Mesendoderm (in vitro differentiated cells): ENCODE measurements at regions not wholly inside any gene's neighbourhood (a gene's known extent, or its start where the extent isn't known, plus 50 kb on each side); places are given as distances from the start of the nearest gene placed in this dataset.

Experiments used
- DNase-seq: peaks from one replicate; pipeline ENCODE4 v3.0.0; 2013
- H2AK5ac ChIP-seq: 2 replicates; pipeline ENCODE4 v1.6.1; 2013; ENCODE audit warnings: low read length, inconsistent platforms
- H2BK120ac ChIP-seq: 2 replicates; pipeline ENCODE4 v1.6.1; 2013; ENCODE audit warnings: low read depth, mild to moderate bottlenecking, low read length, moderate library complexity, mixed read lengths
- H2BK15ac ChIP-seq: replicated peaks from 2 replicates; pipeline ENCODE4 v1.6.1; 2013; ENCODE audit warnings: low read depth, mild to moderate bottlenecking, moderate library complexity
- H2BK5ac ChIP-seq: 2 replicates; pipeline ENCODE4 v1.6.1; 2013; ENCODE audit warnings: low read length, inconsistent platforms
- H3K18ac ChIP-seq: 2 replicates; pipeline ENCODE4 v1.6.1; 2013; ENCODE audit warnings: mild to moderate bottlenecking, low read length, mixed read lengths
- H3K23ac ChIP-seq: one replicate; pipeline ENCODE4 v1.6.1; 2013; ENCODE audit warnings: low read length
- H3K27ac ChIP-seq: 2 replicates; pipeline ENCODE4 v1.5.1; 2013; ENCODE audit warnings: low read depth, mild to moderate bottlenecking, inconsistent platforms, low read length, moderate library complexity
- H3K27me3 ChIP-seq: 2 replicates; pipeline ENCODE4 v1.6.1; 2013; ENCODE audit warnings: low read length, control low read depth, mild to moderate bottlenecking, inconsistent platforms; ENCODE audit not compliant: insufficient read depth, poor library complexity
- H3K36me3 ChIP-seq: 2 replicates; pipeline ENCODE4 v1.6.1; 2013; ENCODE audit warnings: low read length, inconsistent platforms; ENCODE audit not compliant: control insufficient read depth, insufficient read depth
- H3K4ac ChIP-seq: one replicate; pipeline ENCODE4 v1.6.1; 2013; ENCODE audit warnings: low read depth, mild to moderate bottlenecking, low read length, moderate library complexity
- H3K4me1 ChIP-seq: 2 replicates; pipeline ENCODE4 v1.6.1; 2013; ENCODE audit warnings: low read depth, low read length, inconsistent platforms; ENCODE audit not compliant: control insufficient read depth
- H3K4me2 ChIP-seq: 2 replicates; pipeline ENCODE4 v1.6.1; 2013; ENCODE audit warnings: low read length
- H3K4me3 ChIP-seq: 2 replicates; pipeline ENCODE4 v1.5.1; 2013; ENCODE audit warnings: mild to moderate bottlenecking, low read length
- H3K56ac ChIP-seq: one replicate; pipeline ENCODE4 v1.6.1; 2013; ENCODE audit warnings: low read length
- H3K79me1 ChIP-seq: 2 replicates; pipeline ENCODE4 v1.6.1; 2013; ENCODE audit warnings: low read length, inconsistent platforms
- H3K79me2 ChIP-seq: 2 replicates; pipeline ENCODE4 v1.6.1; 2013; ENCODE audit warnings: mild to moderate bottlenecking, low read length; ENCODE audit not compliant: control insufficient read depth, insufficient read depth
- H3K9ac ChIP-seq: 2 replicates; pipeline ENCODE4 v1.6.1; 2013; ENCODE audit warnings: low read length, inconsistent platforms
- H4K5ac ChIP-seq: one replicate; pipeline ENCODE4 v1.6.1; 2013; ENCODE audit warnings: low read length
- H4K8ac ChIP-seq: one replicate; pipeline ENCODE4 v1.6.1; 2013; ENCODE audit warnings: low read depth, mild to moderate bottlenecking, control low read depth, low read length, moderate library complexity
- WGBS: extraction: QIAGEN DNeasy Blood & Tissue Kit; methylation state at CpG from one replicate; pipeline ENCODE4 v1.1.7; 2013; ENCODE audit warnings: low lambda C conversion rate, missing lambda C conversion rate; ENCODE audit not compliant: insufficient coverage; ENCODE audit errors: extremely low coverage; 5-methylcytosine and 5-hydroxymethylcytosine counted together

- WGBS: no CpG with 5 or more reads among the region's 4 CpGs
- Histone ChIP-seq H3K23ac (no peak overlapping the region), H2BK120ac (no peak overlapping the region), H3K4me2 (no peak overlapping the region), H3K36me3 (no peaks in the 10 kb centered on the region), H2BK15ac (no peak overlapping the region), H3K4ac (no peak overlapping the region), H2BK5ac (no peak overlapping the region), H3K4me1 (no peaks in the 10 kb centered on the region), H3K56ac (no peak overlapping the region), H2AK5ac (no peak overlapping the region), H3K18ac (no peak overlapping the region), H3K27ac (no peak overlapping the region), H3K79me1 (no peaks in the 10 kb centered on the region), H3K9ac (no peak overlapping the region), H3K79me2 (no peaks in the 10 kb centered on the region), H3K4me3 (no peak overlapping the region), H4K5ac (no peak overlapping the region), H3K27me3 (no peaks in the 10 kb centered on the region), H4K8ac (no peak overlapping the region)
- no peak for DNase-seq
Observed at GRCh38 chr17:65449495-65449894, 112.0 kb downstream of the AXIN2 start.

DNA sequence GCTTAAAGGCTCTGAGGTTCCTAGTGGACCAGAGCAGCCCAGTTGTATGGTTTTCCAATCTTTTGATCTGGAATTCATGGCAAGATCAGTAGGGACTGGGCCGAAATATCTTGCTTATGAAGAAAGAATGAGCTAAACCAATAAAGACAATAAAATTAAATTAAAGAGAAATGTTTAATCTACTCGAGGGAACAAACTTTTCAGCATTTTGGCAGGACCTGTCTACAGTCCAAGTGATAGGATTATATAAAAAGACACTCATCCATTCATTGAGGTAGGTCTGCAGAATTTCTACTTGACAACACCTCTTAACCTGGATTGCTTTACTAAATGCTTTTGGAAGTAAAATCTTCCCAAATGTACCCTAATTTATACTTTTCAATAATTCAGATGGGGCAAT lies 113.6 kb downstream of the AXIN2 start:
- no peaks in the 10 kb centered on the region for H3K36me3 ChIP-seq
- no peak overlapping the region for H3K18ac ChIP-seq
- H2BK5ac ChIP-seq: no peak overlapping the region
- no peak overlapping the region for H3K4me3 ChIP-seq
- no peak overlapping the region for H2BK120ac ChIP-seq
- no peak overlapping the region for H2AK5ac ChIP-seq
- no peak for DNase-seq
- no peak overlapping the region for H4K8ac ChIP-seq
- no peak overlapping the region for H3K56ac ChIP-seq
- no peak overlapping the region for H4K5ac ChIP-seq
- no peaks in the 10 kb centered on the region for H3K79me1 ChIP-seq
- no peak overlapping the region for H2BK15ac ChIP-seq
- H3K23ac ChIP-seq: no peak overlapping the region
- no peak overlapping the region for H3K27ac ChIP-seq
- no CpG with 5 or more reads among the region's 2 CpGs for whole genome bisulfite sequencing
- no peaks in the 10 kb centered on the region for H3K4me1 ChIP-seq
- no peaks in the 10 kb centered on the region for H3K27me3 ChIP-seq
- H3K79me2 ChIP-seq: no peaks in the 10 kb centered on the region
- no peak overlapping the region for H3K4me2 ChIP-seq
- no peak overlapping the region for H3K9ac ChIP-seq
- H3K4ac ChIP-seq: no peak overlapping the region

DNA sequence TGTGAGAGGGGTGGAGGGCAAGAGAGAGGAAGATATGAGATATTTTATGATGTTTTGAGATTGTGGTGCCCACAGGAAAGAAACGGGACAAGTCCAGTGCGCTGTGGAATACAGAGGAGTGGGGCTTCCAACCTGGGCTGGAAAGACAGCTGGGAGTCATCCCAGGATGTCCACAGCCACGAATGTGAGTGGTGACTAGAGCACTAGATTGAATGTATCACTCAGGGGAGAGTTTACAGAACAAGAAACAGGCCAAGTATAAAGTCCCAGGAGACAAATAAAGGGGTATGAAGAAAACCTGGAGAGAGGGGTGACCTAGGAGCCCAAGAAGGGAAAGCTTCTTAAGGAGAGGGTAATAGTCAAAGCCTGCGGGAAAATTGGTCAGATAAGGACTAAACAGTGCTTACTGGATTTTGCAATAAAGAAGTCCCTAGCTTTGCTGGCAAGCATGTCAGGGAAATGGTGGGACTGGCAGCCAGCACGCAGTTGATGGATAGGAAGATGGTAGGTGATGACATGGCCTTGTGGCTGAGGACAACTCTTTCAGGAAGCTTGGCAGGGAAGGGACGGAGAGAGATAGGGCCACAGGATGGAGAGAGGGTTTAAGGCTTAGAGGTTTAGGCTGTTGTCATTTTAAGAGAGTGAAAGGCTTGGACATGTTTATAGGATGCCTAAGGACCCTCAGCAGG lies 114.5 kb downstream of the AXIN2 start:
- H4K8ac ChIP-seq: no peak overlapping the region
- H3K79me2 ChIP-seq: no peaks in the 10 kb centered on the region
- H3K27me3 ChIP-seq: no peaks in the 10 kb centered on the region
- H2BK120ac ChIP-seq: no peak overlapping the region
- no peak overlapping the region for H3K56ac ChIP-seq
- WGBS: no CpG with 5 or more reads among the region's 6 CpGs
- H3K23ac ChIP-seq: no peak overlapping the region
- H3K9ac ChIP-seq: no peak overlapping the region
- no peaks in the 10 kb centered on the region for H3K36me3 ChIP-seq
- H3K18ac ChIP-seq: no peak overlapping the region
- DNase-seq: no peak
- no peak overlapping the region for H4K5ac ChIP-seq
- H3K4me1 ChIP-seq: no peaks in the 10 kb centered on the region
- no peak overlapping the region for H3K4me3 ChIP-seq
- no peak overlapping the region for H2AK5ac ChIP-seq
- H3K4me2 ChIP-seq: no peak overlapping the region
- no peak overlapping the region for H3K4ac ChIP-seq
- no peak overlapping the region for H3K27ac ChIP-seq
- no peaks in the 10 kb centered on the region for H3K79me1 ChIP-seq
- H2BK5ac ChIP-seq: no peak overlapping the region
- no peak overlapping the region for H2BK15ac ChIP-seq

DNA sequence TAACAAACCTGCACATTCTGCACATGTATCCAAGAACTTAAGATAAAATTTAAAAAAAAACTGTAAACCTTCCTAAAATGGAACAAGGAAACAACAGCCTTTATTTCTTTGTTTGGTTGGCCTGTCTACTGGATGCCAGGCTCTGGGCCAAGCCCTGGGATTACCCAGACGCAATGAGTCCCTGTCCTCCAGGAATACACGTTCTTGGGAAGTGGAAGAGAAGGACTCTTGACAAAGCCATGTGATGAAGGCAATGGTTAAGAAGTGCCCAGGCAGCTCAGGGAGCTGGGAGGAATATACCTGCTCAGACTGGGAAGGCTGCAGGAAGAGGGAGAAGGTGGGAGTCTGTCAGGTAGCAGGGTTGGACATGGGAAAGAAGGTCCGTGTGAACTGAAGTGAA lies 115.4 kb downstream of the AXIN2 start:
- Histone ChIP-seq H2BK120ac (no peak overlapping the region), H4K5ac (no peak overlapping the region), H3K4me3 (no peak overlapping the region), H3K23ac (no peak overlapping the region), H3K36me3 (no peaks in the 10 kb centered on the region), H3K4ac (no peak overlapping the region), H3K4me1 (no peaks in the 10 kb centered on the region), H3K56ac (no peak overlapping the region), H4K8ac (no peak overlapping the region), H3K79me1 (no peaks in the 10 kb centered on the region), H2BK15ac (no peak overlapping the region), H3K4me2 (no peak overlapping the region), H3K9ac (no peak overlapping the region), H3K18ac (no peak overlapping the region), H2AK5ac (no peak overlapping the region), H3K27me3 (no peaks in the 10 kb centered on the region), H3K27ac (no peak overlapping the region), H3K79me2 (no peaks in the 10 kb centered on the region), H2BK5ac (no peak overlapping the region)
- no peak for DNase-seq
- no CpG with 5 or more reads among the region's 3 CpGs for WGBS

GRCh38 chr17:65444049-65444448 lies 117.4 kb downstream of the AXIN2 start:
- no peak overlapping the region for H4K8ac ChIP-seq
- no peak overlapping the region for H2AK5ac ChIP-seq
- no peak overlapping the region for H4K5ac ChIP-seq
- no peak overlapping the region for H3K4ac ChIP-seq
- no peak overlapping the region for H3K9ac ChIP-seq
- no peak overlapping the region for H3K23ac ChIP-seq
- no peak overlapping the region for H3K18ac ChIP-seq
- H2BK5ac ChIP-seq: no peak overlapping the region
- no peak overlapping the region for H3K56ac ChIP-seq
- no peak overlapping the region for H2BK15ac ChIP-seq
- H3K4me2 ChIP-seq: no peak overlapping the region
- no peaks in the 10 kb centered on the region for H3K27me3 ChIP-seq
- H3K79me2 ChIP-seq: no peaks in the 10 kb centered on the region
- WGBS: no CpG with 5 or more reads among the region's 5 CpGs
- no peaks in the 10 kb centered on the region for H3K36me3 ChIP-seq
- no peak for DNase-seq
- no peak overlapping the region for H3K4me3 ChIP-seq
- no peak overlapping the region for H2BK120ac ChIP-seq
- no peaks in the 10 kb centered on the region for H3K79me1 ChIP-seq
- H3K4me1 ChIP-seq: no peaks in the 10 kb centered on the region
- H3K27ac ChIP-seq: no peak overlapping the region

GRCh38 chr17:65442691-65443090 lies 118.8 kb downstream of the AXIN2 start:
- Histone ChIP-seq H3K27ac (no peak overlapping the region), H3K9ac (no peak overlapping the region), H3K4me3 (no peak overlapping the region), H3K56ac (no peak overlapping the region), H2AK5ac (no peak overlapping the region), H3K27me3 (no peaks in the 10 kb centered on the region), H3K79me1 (no peaks in the 10 kb centered on the region), H3K36me3 (no peaks in the 10 kb centered on the region), H3K23ac (no peak overlapping the region), H4K8ac (no peak overlapping the region), H2BK15ac (no peak overlapping the region), H3K4me2 (no peak overlapping the region), H4K5ac (no peak overlapping the region), H3K4ac (no peak overlapping the region), H3K79me2 (no peaks in the 10 kb centered on the region), H3K18ac (no peak overlapping the region), H2BK120ac (no peak overlapping the region), H3K4me1 (no peaks in the 10 kb centered on the region), H2BK5ac (no peak overlapping the region)
- no CpG with 5 or more reads among the region's 1 CpG for WGBS
- no peak for DNase-seq
